Calu3 (cell line): ENCODE measurements at regions not wholly inside any gene's neighbourhood (a gene's known extent, or its start where the extent isn't known, plus 50 kb on each side); places are given as distances from the start of the nearest gene placed in this dataset.

Experiments used
- BruUV-seq: library from RNA; stranded (reverse); fragments of 400-500 nt; replicated peaks from 2 replicates; lab custom pipeline; 2021; lab: Mats Ljungman, UMichigan
- CTCF ChIA-PET: fragments of 300-600 bp; sonication (Branson Sonifier 250); formaldehyde crosslinking; loops from one replicate; lab custom pipeline; 2022; ENCODE audit warnings: antibody characterized with exemption; lab: Charles Lee
- DNase-seq: peaks from one replicate; pipeline ENCODE4 v3.0.0; 2022
- H3K27ac Mint-ChIP-seq: one replicate; pipeline ENCODE4 v1.8.0; 2022; ENCODE audit warnings: mixed read lengths; ENCODE audit not compliant: unreplicated experiment
- H3K27me3 Mint-ChIP-seq: one replicate; pipeline ENCODE4 v1.8.0; 2022; ENCODE audit warnings: mixed read lengths; ENCODE audit not compliant: unreplicated experiment
- H3K36me3 Mint-ChIP-seq: one replicate; pipeline ENCODE4 v1.8.0; 2022; ENCODE audit warnings: mild to moderate bottlenecking, moderate library complexity, mixed read lengths; ENCODE audit not compliant: insufficient read depth, unreplicated experiment
- H3K4me1 Mint-ChIP-seq: one replicate; pipeline ENCODE4 v1.8.0; 2022; ENCODE audit warnings: mild to moderate bottlenecking, low read depth, mixed read lengths; ENCODE audit not compliant: unreplicated experiment
- H3K4me3 Mint-ChIP-seq: one replicate; pipeline ENCODE4 v1.8.0; 2022; ENCODE audit warnings: mild to moderate bottlenecking, low read depth, moderate library complexity, mixed read lengths; ENCODE audit not compliant: unreplicated experiment
- H3K9me3 Mint-ChIP-seq: one replicate; pipeline ENCODE4 v1.8.0; 2022; ENCODE audit warnings: low read depth, mixed read lengths; ENCODE audit not compliant: unreplicated experiment
- intact Hi-C: fragments of 100-400 bp; cut with micrococcal nuclease; formaldehyde crosslinking; loops from one replicate; pipeline ENCODE4 v1.10.0; 2022; ENCODE audit not compliant: unreplicated experiment
- TF ChIP-seq, protein P1 (sequence below): fragments of 200-600 bp; IDR thresholded peaks from one replicate; pipeline ENCODE4 v1.8.0; 2022; ENCODE audit warnings: antibody characterized with exemption; ENCODE audit not compliant: unreplicated experiment

DNA sequence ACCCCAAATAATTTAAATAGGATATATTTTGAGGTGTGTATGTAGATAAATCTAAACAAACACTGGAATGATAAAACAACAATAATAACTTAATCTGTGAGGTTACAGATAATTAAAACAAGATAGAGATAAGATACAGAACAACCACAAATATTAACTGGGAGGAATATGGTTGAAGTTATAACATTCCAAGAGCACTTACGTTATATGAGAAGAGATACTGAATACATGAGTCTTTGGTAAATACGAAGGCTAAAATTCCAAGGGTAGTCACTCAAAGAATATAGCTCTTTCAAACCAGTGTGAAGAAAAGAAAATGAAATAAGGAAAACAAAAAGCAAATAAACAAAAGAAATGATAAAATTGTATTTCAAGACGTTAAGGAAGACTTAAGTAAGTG, 76.0 kb upstream of the MYO3A start:
- no TSS peak for BruUV-seq
- no peak for DNase-seq
- CTCF ChIA-PET: no interaction called here
- TF ChIP-seq, protein P1, sequence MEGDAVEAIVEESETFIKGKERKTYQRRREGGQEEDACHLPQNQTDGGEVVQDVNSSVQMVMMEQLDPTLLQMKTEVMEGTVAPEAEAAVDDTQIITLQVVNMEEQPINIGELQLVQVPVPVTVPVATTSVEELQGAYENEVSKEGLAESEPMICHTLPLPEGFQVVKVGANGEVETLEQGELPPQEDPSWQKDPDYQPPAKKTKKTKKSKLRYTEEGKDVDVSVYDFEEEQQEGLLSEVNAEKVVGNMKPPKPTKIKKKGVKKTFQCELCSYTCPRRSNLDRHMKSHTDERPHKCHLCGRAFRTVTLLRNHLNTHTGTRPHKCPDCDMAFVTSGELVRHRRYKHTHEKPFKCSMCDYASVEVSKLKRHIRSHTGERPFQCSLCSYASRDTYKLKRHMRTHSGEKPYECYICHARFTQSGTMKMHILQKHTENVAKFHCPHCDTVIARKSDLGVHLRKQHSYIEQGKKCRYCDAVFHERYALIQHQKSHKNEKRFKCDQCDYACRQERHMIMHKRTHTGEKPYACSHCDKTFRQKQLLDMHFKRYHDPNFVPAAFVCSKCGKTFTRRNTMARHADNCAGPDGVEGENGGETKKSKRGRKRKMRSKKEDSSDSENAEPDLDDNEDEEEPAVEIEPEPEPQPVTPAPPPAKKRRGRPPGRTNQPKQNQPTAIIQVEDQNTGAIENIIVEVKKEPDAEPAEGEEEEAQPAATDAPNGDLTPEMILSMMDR: no peak
- Mint-ChIP-seq H3K4me1 (peaks cover 7% of the 10 kb centered on the region), H3K27ac (no peak overlapping the region), H3K9me3 (no peaks in the 10 kb centered on the region), H3K27me3 (peaks cover 8% of the 10 kb centered on the region), H3K4me3 (no peak overlapping the region), H3K36me3 (no peaks in the 10 kb centered on the region)
- intact Hi-C loops: no loop called here

DNA sequence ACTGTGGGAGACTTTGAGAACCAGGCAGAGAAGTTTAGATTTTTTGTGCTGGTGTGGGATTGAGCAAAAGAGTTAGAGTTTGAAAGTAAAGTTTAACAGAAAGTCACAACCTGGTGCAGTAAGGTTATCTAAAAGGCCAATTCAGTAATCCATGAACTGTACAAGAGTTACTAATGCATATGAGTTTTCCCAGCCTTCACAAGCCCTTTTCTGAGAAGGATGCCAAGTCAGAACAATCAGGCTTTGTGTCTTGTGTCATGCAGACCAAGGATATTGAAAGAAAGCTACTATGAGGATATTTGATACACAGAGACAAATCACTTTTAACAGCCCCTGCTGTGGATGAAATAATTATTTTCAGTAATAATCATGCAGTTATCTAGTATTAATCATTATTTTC, 68.8 kb upstream of the MYO3A start:
- Mint-ChIP-seq H3K4me3 (no peak overlapping the region), H3K36me3 (no peaks in the 10 kb centered on the region), H3K9me3 (peaks cover 5% of the 10 kb centered on the region), H3K27me3 (no peaks in the 10 kb centered on the region), H3K27ac (no peak overlapping the region), H3K4me1 (peaks cover 30% of the 10 kb centered on the region)
- no TSS peak for BruUV-seq
- intact Hi-C loops: no loop called here
- no peak for DNase-seq
- CTCF ChIA-PET: interaction anchor here (1.3 to 1.8 kb wide), 2 partner anchors 10 to 114 kb away, joined by 4 to 9 read pairs; no protein-coding TSS in a partner anchor
- TF ChIP-seq, protein P1: no peak

DNA sequence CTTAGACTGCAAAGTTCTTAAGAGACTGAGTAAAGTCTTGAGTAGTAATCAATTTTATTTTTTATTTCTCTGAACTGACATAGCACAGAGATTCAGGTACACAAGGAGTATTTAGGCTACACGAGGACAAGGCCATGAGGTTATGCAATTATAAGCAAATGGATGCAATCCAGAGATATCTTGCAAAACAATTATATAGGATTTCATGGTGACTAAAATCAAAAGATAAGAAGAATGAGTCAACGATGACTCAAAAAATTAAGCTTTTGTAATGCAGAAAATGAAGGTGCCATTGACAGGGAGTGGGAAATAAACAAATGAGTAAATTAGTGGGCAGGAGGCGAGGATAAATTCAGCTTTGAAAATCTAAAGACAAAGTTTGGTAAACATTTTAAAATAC, 66.7 kb upstream of the MYO3A start:
- CTCF ChIA-PET: interaction anchor here (1.8 kb wide), 1 partner anchor 8 kb away, joined by 9 read pairs; no protein-coding TSS in a partner anchor
- Mint-ChIP-seq H3K4me3 (no peak overlapping the region), H3K27ac (peak overlapping the region; percentile 31), H3K4me1 (peaks cover 23% of the 10 kb centered on the region), H3K9me3 (peaks cover 9% of the 10 kb centered on the region), H3K36me3 (no peaks in the 10 kb centered on the region), H3K27me3 (no peaks in the 10 kb centered on the region)
- no TSS peak for BruUV-seq
- no peak for DNase-seq
- intact Hi-C loops: no loop called here
- TF ChIP-seq, protein P1: no peak

DNA sequence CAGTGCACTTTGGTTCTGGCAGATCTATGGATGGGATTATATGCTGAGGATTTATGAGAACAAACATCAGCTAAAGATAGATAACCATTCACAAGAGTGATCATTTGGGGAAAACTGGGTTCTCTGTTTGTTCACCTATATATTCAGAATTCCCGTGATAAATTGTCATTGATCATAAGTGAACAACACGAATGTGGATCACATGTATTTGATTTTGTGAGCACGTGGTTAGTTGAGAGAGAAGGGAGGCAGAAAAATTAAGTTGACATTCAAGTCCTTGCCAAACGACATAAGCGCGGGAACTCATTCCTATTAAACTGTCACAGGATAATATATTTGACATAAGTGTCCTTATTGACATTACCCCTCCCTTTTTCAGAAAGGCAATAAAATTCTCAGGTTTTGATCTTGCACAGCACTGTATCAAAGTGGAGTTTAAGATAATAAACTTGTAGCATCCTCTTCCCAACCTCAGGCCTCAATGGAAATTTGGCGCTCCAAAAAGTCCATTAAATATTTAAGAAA, 64.9 kb upstream of the MYO3A start:
- BruUV-seq: no TSS peak
- DNase-seq: no peak
- intact Hi-C loops: no loop called here
- H3K36me3 Mint-ChIP-seq: no peaks in the 10 kb centered on the region
- H3K27me3 Mint-ChIP-seq: no peaks in the 10 kb centered on the region
- CTCF ChIA-PET: no interaction called here
- H3K4me3 Mint-ChIP-seq: no peak overlapping the region
- H3K9me3 Mint-ChIP-seq: peaks cover 9% of the 10 kb centered on the region
- no peak overlapping the region for H3K27ac Mint-ChIP-seq
- TF ChIP-seq, protein P1: no peak
- H3K4me1 Mint-ChIP-seq: peaks cover 22% of the 10 kb centered on the region
